ENCODE measurements at regions not wholly inside any gene's neighbourhood (a gene's known extent, or its start where the extent isn't known, plus 50 kb on each side); places are given as distances from the start of the nearest gene placed in this dataset.

GRCh38 chr3:67733269-67733950, 79.0 kb upstream of the SUCLG2 start:
- no peak for TF ChIP-seq CTCF (conservative IDR thresholded peaks at IDR 0.05; ENCODE audit: low read length)
- no peak for TF ChIP-seq EZH2phosphoT487 (IDR thresholded peaks at IDR 0.05; ENCODE audit: borderline replicate concordance)
- H2AFZ ChIP-seq (ENCODE audit: low read length) = no peak overlapping the region
- H3K36me3 ChIP-seq (ENCODE audit: insufficient read depth, low read length) = no peaks in the 10 kb centered on the region
- no peaks in the 10 kb centered on the region for H3K9me3 ChIP-seq (ENCODE audit: insufficient read depth, low read depth, low read length)
- H3K4me3 ChIP-seq (ENCODE audit: low read length, poor library complexity, severe bottlenecking) = no peak overlapping the region
- H3K4me2 ChIP-seq (ENCODE audit: low read depth, low read length, poor library complexity, severe bottlenecking) = no peak overlapping the region
- no peaks in the 10 kb centered on the region for H3K9me2 ChIP-seq (replicated peaks; ENCODE audit: low read depth, low read length)
- no peaks in the 10 kb centered on the region for H3K79me2 ChIP-seq (ENCODE audit: insufficient read depth, low read length)
- H3K4me1 ChIP-seq (ENCODE audit: insufficient read depth, low read length, poor library complexity, severe bottlenecking) = no peaks in the 10 kb centered on the region
- H3F3A ChIP-seq (ENCODE audit: low read depth) = no peaks in the 10 kb centered on the region
- H3K27me3 ChIP-seq (ENCODE audit: insufficient read depth, low read length, poor library complexity, severe bottlenecking) = no peaks in the 10 kb centered on the region
- H3K9ac ChIP-seq (ENCODE audit: low read depth, low read length, poor library complexity, severe bottlenecking) = no peak overlapping the region
- no peaks in the 10 kb centered on the region for H4K20me1 ChIP-seq (ENCODE audit: insufficient read depth, low read length, poor library complexity, severe bottlenecking)

- Histone ChIP-seq H3K4me2 (ENCODE audit: low read depth, low read length, poor library complexity, severe bottlenecking) (no peak overlapping the region), H3K9ac (ENCODE audit: low read depth, low read length, poor library complexity, severe bottlenecking) (no peak overlapping the region), H3F3A (ENCODE audit: low read depth) (no peaks in the 10 kb centered on the region), H3K9me2 (replicated peaks; ENCODE audit: low read depth, low read length) (no peaks in the 10 kb centered on the region), H4K20me1 (ENCODE audit: insufficient read depth, low read length, poor library complexity, severe bottlenecking) (no peaks in the 10 kb centered on the region), H3K36me3 (ENCODE audit: insufficient read depth, low read length) (no peaks in the 10 kb centered on the region), H3K79me2 (ENCODE audit: insufficient read depth, low read length) (no peaks in the 10 kb centered on the region), H3K9me3 (ENCODE audit: insufficient read depth, low read depth, low read length) (no peaks in the 10 kb centered on the region), H3K4me1 (ENCODE audit: insufficient read depth, low read length, poor library complexity, severe bottlenecking) (no peaks in the 10 kb centered on the region), H3K27me3 (ENCODE audit: insufficient read depth, low read length, poor library complexity, severe bottlenecking) (no peaks in the 10 kb centered on the region), H3K4me3 (ENCODE audit: low read length, poor library complexity, severe bottlenecking) (no peak overlapping the region), H2AFZ (ENCODE audit: low read length) (no peak overlapping the region)
- no peak for TF ChIP-seq EZH2phosphoT487 (IDR thresholded peaks at IDR 0.05; ENCODE audit: borderline replicate concordance)
- TF ChIP-seq CTCF (conservative IDR thresholded peaks at IDR 0.05; ENCODE audit: low read length) = no peak
These were observed 70.0 kb upstream of the SUCLG2 start for GRCh38 chr3:67724434-67724833.

GRCh38 chr3:67723863-67724262, 69.5 kb upstream of the SUCLG2 start:
- no peak overlapping the region for H3K4me3 ChIP-seq (ENCODE audit: low read length, poor library complexity, severe bottlenecking)
- H4K20me1 ChIP-seq (ENCODE audit: insufficient read depth, low read length, poor library complexity, severe bottlenecking) = no peaks in the 10 kb centered on the region
- no peak overlapping the region for H3K4me2 ChIP-seq (ENCODE audit: low read depth, low read length, poor library complexity, severe bottlenecking)
- H3F3A ChIP-seq (ENCODE audit: low read depth) = no peaks in the 10 kb centered on the region
- no peaks in the 10 kb centered on the region for H3K9me3 ChIP-seq (ENCODE audit: insufficient read depth, low read depth, low read length)
- no peaks in the 10 kb centered on the region for H3K9me2 ChIP-seq (replicated peaks; ENCODE audit: low read depth, low read length)
- TF ChIP-seq EZH2phosphoT487 (IDR thresholded peaks at IDR 0.05; ENCODE audit: borderline replicate concordance) (no peak), CTCF (conservative IDR thresholded peaks at IDR 0.05; ENCODE audit: low read length) (no peak)
- no peak overlapping the region for H2AFZ ChIP-seq (ENCODE audit: low read length)
- no peaks in the 10 kb centered on the region for H3K27me3 ChIP-seq (ENCODE audit: insufficient read depth, low read length, poor library complexity, severe bottlenecking)
- H3K4me1 ChIP-seq (ENCODE audit: insufficient read depth, low read length, poor library complexity, severe bottlenecking) = no peaks in the 10 kb centered on the region
- H3K9ac ChIP-seq (ENCODE audit: low read depth, low read length, poor library complexity, severe bottlenecking) = no peak overlapping the region
- no peaks in the 10 kb centered on the region for H3K36me3 ChIP-seq (ENCODE audit: insufficient read depth, low read length)
- H3K79me2 ChIP-seq (ENCODE audit: insufficient read depth, low read length) = no peaks in the 10 kb centered on the region
